IMR-90 (cell line): ENCODE measurements at regions not wholly inside any gene's neighbourhood (a gene's known extent, or its start where the extent isn't known, plus 50 kb on each side); places are given as distances from the start of the nearest gene placed in this dataset.

Source experiments
- ATAC-seq: fragments of 200-7000 bp; cut with Tn5 transposase; 2 replicates; pipeline ENCODE4 v1.9.1; 2020; ENCODE audit warnings: low read depth, mild to moderate bottlenecking, moderate library complexity
- BruUV-seq: library from RNA; stranded (reverse); fragments of 400-500 nt; replicated peaks from 2 replicates; lab custom pipeline; 2021; lab: Mats Ljungman, UMichigan
- CTCF ChIA-PET: fragments of 300-600 bp; formaldehyde crosslinking; extraction: SDS; loops from one replicate; lab custom pipeline; 2021; ENCODE audit warnings: antibody characterized with exemption; lab: Yijun Ruan, JAX
- POLR2A ChIA-PET: fragments of 300-600 bp; sonication (Branson Sonifier 250); formaldehyde crosslinking; loops from one replicate; lab custom pipeline; 2022; ENCODE audit warnings: antibody characterized with exemption; ENCODE audit not compliant: unreplicated experiment; lab: Charles Lee
- DNase-seq: peaks from one replicate; pipeline ENCODE4 v3.0.0; 2013
- H2AFZ ChIP-seq: replicated peaks from 2 replicates; pipeline ENCODE3; 2013; ENCODE audit warnings: low read length, mild to moderate bottlenecking; ENCODE audit not compliant: poor library complexity
- H2AK5ac ChIP-seq: 2 replicates; pipeline ENCODE4 v1.6.1; 2013; ENCODE audit warnings: low read depth, low read length, inconsistent platforms
- H2AK9ac ChIP-seq: replicated peaks from 2 replicates; pipeline ENCODE3; 2013; ENCODE audit warnings: mild to moderate bottlenecking, low read depth, low read length, moderate library complexity; ENCODE audit not compliant: poor library complexity
- H2BK120ac ChIP-seq: 2 replicates; pipeline ENCODE4 v1.6.1; 2013; ENCODE audit warnings: low read depth, low read length, inconsistent platforms
- H2BK15ac ChIP-seq: 3 replicates; pipeline ENCODE4 v1.6.1; 2013; ENCODE audit warnings: low read depth, low read length, inconsistent platforms
- H2BK20ac ChIP-seq: 2 replicates; pipeline ENCODE4 v1.6.1; 2013; ENCODE audit warnings: low read depth, mild to moderate bottlenecking, inconsistent platforms, low read length, moderate library complexity
- H2BK5ac ChIP-seq: 2 replicates; pipeline ENCODE4 v1.6.1; 2013; ENCODE audit warnings: mild to moderate bottlenecking, low read depth, low read length, inconsistent platforms; ENCODE audit not compliant: poor library complexity, severe bottlenecking
- H3K14ac ChIP-seq: replicated peaks from 2 replicates; pipeline ENCODE4 v1.6.1; 2013; ENCODE audit warnings: low read depth, low read length, inconsistent platforms
- H3K18ac ChIP-seq: 2 replicates; pipeline ENCODE4 v1.6.1; 2013; ENCODE audit warnings: low read depth, low read length, control low read depth
- H3K23ac ChIP-seq: 2 replicates; pipeline ENCODE4 v1.6.1; 2013; ENCODE audit warnings: low read depth, low read length, inconsistent platforms
- H3K27ac ChIP-seq: 2 replicates; pipeline ENCODE4 v1.5.1; 2013; ENCODE audit warnings: mild to moderate bottlenecking, control low read depth, low read length; ENCODE audit not compliant: insufficient read depth
- H3K27me3 ChIP-seq: 2 replicates; pipeline ENCODE4 v1.6.1; 2013; ENCODE audit warnings: low read length; ENCODE audit not compliant: control insufficient read depth, insufficient read depth
- H3K36me3 ChIP-seq: 2 replicates; pipeline ENCODE4 v1.6.1; 2013; ENCODE audit warnings: low read length, mixed read lengths; ENCODE audit not compliant: control insufficient read depth, insufficient read depth
- H3K4ac ChIP-seq: 2 replicates; pipeline ENCODE4 v1.6.1; 2013; ENCODE audit warnings: low read depth, low read length, inconsistent platforms
- H3K4me1 ChIP-seq: 2 replicates; pipeline ENCODE4 v1.6.1; 2013; ENCODE audit warnings: low read length, mixed read lengths; ENCODE audit not compliant: control insufficient read depth, insufficient read depth
- H3K4me2 ChIP-seq: 2 replicates; pipeline ENCODE4 v1.6.1; 2013; ENCODE audit warnings: low read depth, mild to moderate bottlenecking, control low read depth, low read length, moderate library complexity
- H3K4me3 ChIP-seq: 2 replicates; pipeline ENCODE4 v1.5.1; 2013; ENCODE audit warnings: low read depth, mild to moderate bottlenecking, control low read depth, low read length, moderate library complexity; ENCODE audit not compliant: insufficient read depth
- H3K56ac ChIP-seq: 2 replicates; pipeline ENCODE4 v1.6.1; 2013; ENCODE audit warnings: low read length, inconsistent platforms; ENCODE audit not compliant: insufficient read depth; ENCODE audit errors: extremely low read depth
- H3K79me1 ChIP-seq, 2 experiments: 2 replicates each; pipeline ENCODE4 v1.6.1; 2013; ENCODE audit warnings: low read length in 2 of 2, inconsistent platforms in 1 of 2, low read depth in 1 of 2
- H3K9ac ChIP-seq: 2 replicates; pipeline ENCODE4 v1.6.1; 2013; ENCODE audit warnings: low read depth, low read length, control low read depth
- H3K9me1 ChIP-seq: 2 replicates; pipeline ENCODE4 v1.6.1; 2013; ENCODE audit warnings: low read length, inconsistent platforms; ENCODE audit not compliant: insufficient read depth
- H3K9me3 ChIP-seq: 2 replicates; pipeline ENCODE4 v1.6.1; 2013; ENCODE audit warnings: low read length; ENCODE audit not compliant: control insufficient read depth, insufficient read depth
- H4K20me1 ChIP-seq: 2 replicates; pipeline ENCODE4 v1.6.1; 2013; ENCODE audit warnings: low read length, inconsistent platforms; ENCODE audit not compliant: insufficient read depth
- H4K5ac ChIP-seq: 2 replicates; pipeline ENCODE4 v1.6.1; 2013; ENCODE audit warnings: mild to moderate bottlenecking, low read depth, low read length, control low read depth
- H4K8ac ChIP-seq, 2 experiments: 2 replicates each; pipeline ENCODE4 v1.6.1; 2013; ENCODE audit warnings: low read depth in 2 of 2, low read length in 2 of 2, control low read depth in 1 of 2, inconsistent platforms in 1 of 2
- H4K91ac ChIP-seq: 2 replicates; pipeline ENCODE4 v1.6.1; 2013; ENCODE audit warnings: low read depth, low read length, inconsistent platforms; ENCODE audit not compliant: insufficient read depth
- BHLHE40 ChIP-seq: fragments of 150-350 bp; IDR thresholded peaks from 2 replicates; pipeline ENCODE4 v1.6.1; 2016; ENCODE audit warnings: mild to moderate bottlenecking, low read depth, low read length
- CEBPB ChIP-seq: IDR thresholded peaks from 2 replicates; pipeline ENCODE4 v1.6.1; 2012; ENCODE audit warnings: low read depth, low read length, improper control_type of control experiment
- CHD1 ChIP-seq: IDR thresholded peaks from 2 replicates; pipeline ENCODE4 v1.6.1; 2012; ENCODE audit warnings: low read depth, low read length, improper control_type of control experiment
- FOS ChIP-seq: fragments of 150-350 bp; IDR thresholded peaks from 2 replicates; pipeline ENCODE4 v1.6.1; 2016; ENCODE audit warnings: low read depth, low read length
- MAFK ChIP-seq: IDR thresholded peaks from 2 replicates; pipeline ENCODE4 v1.6.1; 2012; ENCODE audit warnings: low read depth, low read length, improper control_type of control experiment
- MAZ ChIP-seq: IDR thresholded peaks from 2 replicates; pipeline ENCODE4 v1.6.1; 2012; ENCODE audit warnings: low read depth, mild to moderate bottlenecking, low read length, improper control_type of control experiment, moderate library complexity, borderline replicate concordance
- MXI1 ChIP-seq: IDR thresholded peaks from 2 replicates; pipeline ENCODE4 v1.6.1; 2012; ENCODE audit warnings: low read depth, mild to moderate bottlenecking, low read length, moderate library complexity, borderline replicate concordance
- NFE2L2 ChIP-seq: fragments of 150-350 bp; IDR thresholded peaks from 2 replicates; pipeline ENCODE4 v1.6.1; 2016; ENCODE audit warnings: low read depth, mild to moderate bottlenecking, low read length
- POLR2A ChIP-seq: IDR thresholded peaks from 2 replicates; pipeline ENCODE4 v1.6.1; 2012; ENCODE audit warnings: mild to moderate bottlenecking, low read depth, low read length
- RAD21 ChIP-seq: IDR thresholded peaks from 2 replicates; pipeline ENCODE4 v1.6.1; 2012; ENCODE audit warnings: low read length, improper control_type of control experiment
- RCOR1 ChIP-seq: IDR thresholded peaks from 2 replicates; pipeline ENCODE4 v1.6.1; 2012; ENCODE audit warnings: mild to moderate bottlenecking, low read length, improper control_type of control experiment; ENCODE audit not compliant: insufficient replicate concordance
- RFX5 ChIP-seq: IDR thresholded peaks from 2 replicates; pipeline ENCODE4 v1.8.0; 2012; ENCODE audit warnings: low read depth, mild to moderate bottlenecking, low read length, moderate library complexity
- SMC3 ChIP-seq: fragments of 150-350 bp; IDR thresholded peaks from 2 replicates; pipeline ENCODE4 v1.6.1; 2016; ENCODE audit warnings: low read depth, mild to moderate bottlenecking, antibody characterized with exemption, low read length, moderate library complexity
- dilution Hi-C: fragments of 300-500 bp; cut with HindIII; formaldehyde crosslinking; loops from one replicate; pipeline ENCODE4 v1.14.3; 2018; ENCODE audit warnings: low sequenced_read_pairs; ENCODE audit not compliant: unreplicated experiment
- in situ Hi-C: fragments of 300-500 bp; cut with MboI; formaldehyde crosslinking; loops from 3 replicates; pipeline ENCODE4 v1.14.3; 2019; ENCODE audit warnings: low sequenced_read_pairs, inconsistent platforms, mixed read lengths
- intact Hi-C: fragments of 100-400 bp; cut with micrococcal nuclease; formaldehyde crosslinking; loops from 2 replicates; pipeline ENCODE4 v1.10.0; 2022
- TF ChIP-seq, protein P1 (sequence below): fragments of 150-350 bp; IDR thresholded peaks from 2 replicates; pipeline ENCODE4 v1.6.1; 2016; ENCODE audit warnings: low read depth, mild to moderate bottlenecking, low read length, moderate library complexity, borderline replicate concordance
- TF ChIP-seq, protein P2 (sequence below): conservative IDR thresholded peaks from 2 replicates; pipeline ENCODE4 v1.5.1; 2012; ENCODE audit warnings: mild to moderate bottlenecking, low read depth, low read length, improper control_type of control experiment
- TF ChIP-seq, protein P3 (sequence below): fragments of 150-350 bp; IDR thresholded peaks from 2 replicates; pipeline ENCODE4 v1.6.1; 2017; ENCODE audit warnings: mild to moderate bottlenecking, antibody characterized with exemption, low read length, low read depth

DNA sequence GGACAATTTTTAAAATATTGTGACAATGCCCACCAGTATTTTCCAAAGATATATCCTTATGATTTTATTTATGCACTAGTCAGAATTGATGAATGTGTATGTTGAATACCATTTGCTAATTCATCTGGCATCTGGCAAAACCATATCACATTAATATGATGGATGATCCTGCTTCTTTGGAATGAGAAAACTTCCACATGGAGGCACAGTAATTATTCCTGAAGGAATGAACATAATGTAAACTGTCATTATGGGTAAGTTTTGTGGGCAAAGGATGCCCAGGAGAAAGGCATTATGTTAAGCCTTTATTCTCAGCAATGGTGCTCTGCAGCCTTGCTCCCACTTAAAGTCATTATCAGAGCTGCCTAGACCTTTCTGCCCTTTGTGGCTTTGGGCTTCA lies 113.0 kb upstream of the MME start:
- Histone ChIP-seq H3K27ac (no peak overlapping the region), H2BK20ac (no peak overlapping the region), H4K5ac (no peak overlapping the region), H3K4me2 (no peak overlapping the region), H3K14ac (no peak overlapping the region), H3K9me1 (no peaks in the 10 kb centered on the region), H3K4me3 (no peak overlapping the region), H3K4ac (no peak overlapping the region), H4K8ac (no peak overlapping the region), H3K27me3 (no peaks in the 10 kb centered on the region), H4K91ac (no peak overlapping the region), H3K56ac (no peak overlapping the region), H3K23ac (no peak overlapping the region), H2BK120ac (no peak overlapping the region), H2AK5ac (no peak overlapping the region), H4K20me1 (no peaks in the 10 kb centered on the region), H3K36me3 (no peaks in the 10 kb centered on the region), H2BK15ac (no peak overlapping the region), H2AFZ (no peak overlapping the region), H3K9me3 (no peaks in the 10 kb centered on the region), H2BK5ac (no peak overlapping the region), H3K79me1 (no peaks in the 10 kb centered on the region), H3K18ac (no peak overlapping the region), H2AK9ac (no peak overlapping the region), H3K4me1 (peaks cover 6% of the 10 kb centered on the region; the same call in 1 of the 2 replicates), H3K9ac (no peak overlapping the region)
- ATAC-seq (no peak), DNase-seq (no peak)
- ChIA-PET CTCF (no interaction called here), POLR2A (no interaction called here)
- TF ChIP-seq MXI1: no peak
- TF ChIP-seq NFE2L2: no peak
- TF ChIP-seq, protein P1, sequence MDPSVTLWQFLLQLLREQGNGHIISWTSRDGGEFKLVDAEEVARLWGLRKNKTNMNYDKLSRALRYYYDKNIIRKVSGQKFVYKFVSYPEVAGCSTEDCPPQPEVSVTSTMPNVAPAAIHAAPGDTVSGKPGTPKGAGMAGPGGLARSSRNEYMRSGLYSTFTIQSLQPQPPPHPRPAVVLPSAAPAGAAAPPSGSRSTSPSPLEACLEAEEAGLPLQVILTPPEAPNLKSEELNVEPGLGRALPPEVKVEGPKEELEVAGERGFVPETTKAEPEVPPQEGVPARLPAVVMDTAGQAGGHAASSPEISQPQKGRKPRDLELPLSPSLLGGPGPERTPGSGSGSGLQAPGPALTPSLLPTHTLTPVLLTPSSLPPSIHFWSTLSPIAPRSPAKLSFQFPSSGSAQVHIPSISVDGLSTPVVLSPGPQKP: no peak
- TF ChIP-seq CEBPB: no peak
- no peak for TF ChIP-seq FOS
- TF ChIP-seq, protein P2, sequence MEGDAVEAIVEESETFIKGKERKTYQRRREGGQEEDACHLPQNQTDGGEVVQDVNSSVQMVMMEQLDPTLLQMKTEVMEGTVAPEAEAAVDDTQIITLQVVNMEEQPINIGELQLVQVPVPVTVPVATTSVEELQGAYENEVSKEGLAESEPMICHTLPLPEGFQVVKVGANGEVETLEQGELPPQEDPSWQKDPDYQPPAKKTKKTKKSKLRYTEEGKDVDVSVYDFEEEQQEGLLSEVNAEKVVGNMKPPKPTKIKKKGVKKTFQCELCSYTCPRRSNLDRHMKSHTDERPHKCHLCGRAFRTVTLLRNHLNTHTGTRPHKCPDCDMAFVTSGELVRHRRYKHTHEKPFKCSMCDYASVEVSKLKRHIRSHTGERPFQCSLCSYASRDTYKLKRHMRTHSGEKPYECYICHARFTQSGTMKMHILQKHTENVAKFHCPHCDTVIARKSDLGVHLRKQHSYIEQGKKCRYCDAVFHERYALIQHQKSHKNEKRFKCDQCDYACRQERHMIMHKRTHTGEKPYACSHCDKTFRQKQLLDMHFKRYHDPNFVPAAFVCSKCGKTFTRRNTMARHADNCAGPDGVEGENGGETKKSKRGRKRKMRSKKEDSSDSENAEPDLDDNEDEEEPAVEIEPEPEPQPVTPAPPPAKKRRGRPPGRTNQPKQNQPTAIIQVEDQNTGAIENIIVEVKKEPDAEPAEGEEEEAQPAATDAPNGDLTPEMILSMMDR: no peak
- no peak for TF ChIP-seq MAFK
- TF ChIP-seq RCOR1: no peak
- no peak for TF ChIP-seq BHLHE40
- no peak for TF ChIP-seq CHD1
- no peak for TF ChIP-seq RFX5
- no peak for TF ChIP-seq RAD21
- TF ChIP-seq POLR2A: no peak
- no peak for TF ChIP-seq SMC3
- TF ChIP-seq MAZ: no peak
- TF ChIP-seq, protein P3, sequence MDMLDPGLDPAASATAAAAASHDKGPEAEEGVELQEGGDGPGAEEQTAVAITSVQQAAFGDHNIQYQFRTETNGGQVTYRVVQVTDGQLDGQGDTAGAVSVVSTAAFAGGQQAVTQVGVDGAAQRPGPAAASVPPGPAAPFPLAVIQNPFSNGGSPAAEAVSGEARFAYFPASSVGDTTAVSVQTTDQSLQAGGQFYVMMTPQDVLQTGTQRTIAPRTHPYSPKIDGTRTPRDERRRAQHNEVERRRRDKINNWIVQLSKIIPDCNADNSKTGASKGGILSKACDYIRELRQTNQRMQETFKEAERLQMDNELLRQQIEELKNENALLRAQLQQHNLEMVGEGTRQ: no peak
- no TSS peak for BruUV-seq
- intact Hi-C loops (no loop called here), dilution Hi-C loops (no loop called here), in situ Hi-C loops (no loop called here)
